Peyer's patch (tissue), 4 donors: ENCODE measurements at regions not wholly inside any gene's neighbourhood (a gene's known extent, or its start where the extent isn't known, plus 50 kb on each side); places are given as distances from the start of the nearest gene placed in this dataset.

Source experiments
- DNase-seq, 3 donors: peaks; one replicate each; pipeline ENCODE4 v3.0.0-alpha.2; 2017 to 2019
- H3K27ac ChIP-seq, 4 donors: fragments of 200-600 bp; sonication (generic); one replicate each; pipeline ENCODE4 v1.5.1; 2016 to 2019
- H3K27me3 ChIP-seq, 2 donors: fragments of 200-600 bp; sonication (generic); one replicate each; pipeline ENCODE4 v1.5.1; 2019
- H3K36me3 ChIP-seq, 3 donors: fragments of 200-600 bp; sonication (generic); one replicate each; pipeline ENCODE4 v1.5.1; 2016 to 2019
- H3K4me1 ChIP-seq, 4 donors: fragments of 200-600 bp; sonication (generic); one replicate each; pipeline ENCODE4 v1.5.1; 2016 to 2019
- H3K4me3 ChIP-seq, 4 donors: fragments of 200-600 bp; sonication (generic); 1 replicate in 3 of 4; 2 replicates in 1 of 4; pipeline ENCODE4 v1.5.1; 2016 to 2019; ENCODE audit warnings: mild to moderate bottlenecking in 1 of 4
- H3K9me3 ChIP-seq, 4 donors: fragments of 200-600 bp; sonication (generic); one replicate each; pipeline ENCODE4 v1.5.1; 2016 to 2019; ENCODE audit warnings: mild to moderate bottlenecking in 1 of 4
- POLR2A ChIP-seq, 2 donors: fragments of 450-650 bp; IDR thresholded peaks; one replicate each; pipeline ENCODE4 v1.5.1; 2017; ENCODE audit warnings: antibody characterized with exemption in 2 of 2, mild to moderate bottlenecking in 2 of 2, moderate library complexity in 2 of 2
- TF ChIP-seq, protein P1 (sequence below), 6 experiments: fragments of 450-650 bp in 4 of 6; fragments of 200-600 bp in 2 of 6; sonication (generic) in 1 of 6; IDR thresholded peaks; one replicate each; pipeline ENCODE4 v1.5.1; 2017 to 2019; ENCODE audit warnings: antibody characterized with exemption in 6 of 6, mild to moderate bottlenecking in 3 of 6, moderate library complexity in 1 of 6

GRCh38 chr1:13990939-13991338 is 291.0 kb downstream of the PRDM2 start:
- no peak for TF ChIP-seq POLR2A (IDR thresholded peaks at IDR 0.05)
- TF ChIP-seq, protein P1, sequence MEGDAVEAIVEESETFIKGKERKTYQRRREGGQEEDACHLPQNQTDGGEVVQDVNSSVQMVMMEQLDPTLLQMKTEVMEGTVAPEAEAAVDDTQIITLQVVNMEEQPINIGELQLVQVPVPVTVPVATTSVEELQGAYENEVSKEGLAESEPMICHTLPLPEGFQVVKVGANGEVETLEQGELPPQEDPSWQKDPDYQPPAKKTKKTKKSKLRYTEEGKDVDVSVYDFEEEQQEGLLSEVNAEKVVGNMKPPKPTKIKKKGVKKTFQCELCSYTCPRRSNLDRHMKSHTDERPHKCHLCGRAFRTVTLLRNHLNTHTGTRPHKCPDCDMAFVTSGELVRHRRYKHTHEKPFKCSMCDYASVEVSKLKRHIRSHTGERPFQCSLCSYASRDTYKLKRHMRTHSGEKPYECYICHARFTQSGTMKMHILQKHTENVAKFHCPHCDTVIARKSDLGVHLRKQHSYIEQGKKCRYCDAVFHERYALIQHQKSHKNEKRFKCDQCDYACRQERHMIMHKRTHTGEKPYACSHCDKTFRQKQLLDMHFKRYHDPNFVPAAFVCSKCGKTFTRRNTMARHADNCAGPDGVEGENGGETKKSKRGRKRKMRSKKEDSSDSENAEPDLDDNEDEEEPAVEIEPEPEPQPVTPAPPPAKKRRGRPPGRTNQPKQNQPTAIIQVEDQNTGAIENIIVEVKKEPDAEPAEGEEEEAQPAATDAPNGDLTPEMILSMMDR (IDR thresholded peaks at IDR 0.05): no peak
- no peak for DNase-seq
- H3K36me3 ChIP-seq: no peaks in the 10 kb centered on the region

DNA sequence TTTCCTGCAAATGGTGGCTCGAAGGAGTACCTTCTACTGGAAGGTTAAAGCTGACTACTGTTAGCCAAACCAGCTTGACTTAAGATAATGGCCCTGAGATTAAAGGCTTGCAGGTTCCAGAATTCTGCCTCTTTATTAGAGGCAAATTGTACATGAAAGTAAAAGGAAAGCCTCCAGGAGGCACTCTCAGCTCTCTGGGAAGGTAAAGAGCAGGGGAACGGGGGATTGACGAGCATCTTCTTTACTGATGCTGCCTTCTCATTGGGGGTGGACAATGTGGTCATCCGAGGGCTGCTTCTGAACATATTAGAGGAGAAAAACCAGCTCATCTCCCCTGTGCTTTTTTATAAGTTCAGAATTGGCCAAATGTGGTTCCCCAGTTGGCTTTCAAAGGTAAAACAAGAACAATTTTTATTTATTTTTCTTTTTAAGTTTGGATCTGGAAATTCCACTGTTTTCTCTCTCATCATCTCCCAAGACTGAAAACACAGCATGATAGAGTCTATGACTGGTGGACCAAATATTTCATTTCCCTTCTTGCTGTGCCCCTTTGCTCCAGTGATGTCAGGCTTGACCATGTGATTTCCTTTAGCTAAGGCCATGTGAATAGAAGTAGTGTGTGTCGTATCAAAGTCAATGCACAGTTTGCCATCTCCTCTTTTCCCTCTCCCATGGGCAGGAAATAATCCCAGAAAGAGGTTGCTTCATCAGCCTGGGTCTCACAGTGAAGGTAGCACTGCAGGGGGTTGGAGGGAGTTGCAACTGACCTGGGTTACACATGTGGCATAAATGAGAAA is 292.7 kb downstream of the PRDM2 start:
- H3K9me3 ChIP-seq: no peaks in the 10 kb centered on the region
- no peaks in the 10 kb centered on the region for H3K27me3 ChIP-seq
- H3K27ac ChIP-seq: no peak overlapping the region
- TF ChIP-seq, protein P1 (IDR thresholded peaks at IDR 0.05): no peak
- H3K4me3 ChIP-seq: no peak overlapping the region
- no peaks in the 10 kb centered on the region for H3K4me1 ChIP-seq
- no peaks in the 10 kb centered on the region for H3K36me3 ChIP-seq
- DNase-seq: no peak

More at GRCh38 chr1:13990939-13991338, 291.0 kb downstream of the PRDM2 start:
- no peaks in the 10 kb centered on the region for H3K9me3 ChIP-seq
- no peaks in the 10 kb centered on the region for H3K4me1 ChIP-seq
- H3K27ac ChIP-seq: no peak overlapping the region
- H3K27me3 ChIP-seq: no peaks in the 10 kb centered on the region
- no peak overlapping the region for H3K4me3 ChIP-seq

DNA sequence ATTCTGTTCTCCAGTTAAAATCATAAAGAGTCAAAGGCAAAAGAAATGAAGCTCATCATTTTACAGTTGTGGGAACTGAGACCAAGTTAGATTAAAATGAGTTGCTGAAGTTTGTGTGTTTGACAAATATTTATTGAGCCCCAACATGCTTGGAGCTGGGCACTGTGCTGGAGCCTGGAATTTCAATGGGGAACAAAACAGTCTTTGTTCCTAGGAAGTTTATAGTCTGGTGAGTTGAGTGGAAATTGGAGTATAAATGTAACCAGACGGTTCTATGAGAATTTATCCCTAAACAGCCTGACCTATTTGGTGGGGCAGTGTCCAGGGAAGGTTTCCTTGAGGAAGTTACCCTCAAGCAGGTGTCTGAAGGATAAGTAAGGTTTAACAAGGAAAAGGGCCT is 294.4 kb downstream of the PRDM2 start:
- no peaks in the 10 kb centered on the region for H3K27me3 ChIP-seq
- H3K27ac ChIP-seq: no peak overlapping the region
- DNase-seq: no peak
- H3K4me1 ChIP-seq: no peaks in the 10 kb centered on the region
- TF ChIP-seq, protein P1 (IDR thresholded peaks at IDR 0.05): no peak
- TF ChIP-seq POLR2A (IDR thresholded peaks at IDR 0.05): no peak
- H3K9me3 ChIP-seq: no peaks in the 10 kb centered on the region
- no peak overlapping the region for H3K4me3 ChIP-seq
- H3K36me3 ChIP-seq: no peaks in the 10 kb centered on the region

DNA sequence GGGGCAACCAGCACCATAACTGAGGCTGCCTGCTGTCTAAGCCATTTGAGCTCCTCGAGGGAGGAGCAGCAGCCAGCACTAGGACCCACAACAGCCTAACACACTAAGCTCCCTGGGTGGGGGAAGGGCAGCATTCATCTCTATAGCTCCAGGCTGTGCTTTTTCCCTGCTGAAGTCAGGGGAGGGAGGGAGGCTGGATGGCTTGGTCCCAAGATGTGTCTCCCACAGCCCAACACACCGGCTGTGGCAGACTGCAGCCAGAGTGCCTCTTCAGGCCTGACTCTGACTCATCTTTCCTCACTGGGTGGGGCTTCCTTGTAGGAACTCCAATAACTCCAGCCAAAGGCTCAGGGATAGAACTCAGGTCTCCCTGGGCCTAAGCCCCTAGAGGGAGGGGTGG is 296.3 kb downstream of the PRDM2 start:
- no peak for DNase-seq
- Histone ChIP-seq H3K9me3 (no peaks in the 10 kb centered on the region), H3K4me3 (no peak overlapping the region), H3K27ac (no peak overlapping the region), H3K4me1 (no peaks in the 10 kb centered on the region), H3K36me3 (no peaks in the 10 kb centered on the region), H3K27me3 (no peaks in the 10 kb centered on the region)
- TF ChIP-seq POLR2A (IDR thresholded peaks at IDR 0.05): no peak
- TF ChIP-seq, protein P1 (IDR thresholded peaks at IDR 0.05): no peak

GRCh38 chr1:14003552-14003951 is 303.6 kb downstream of the PRDM2 start:
- TF ChIP-seq, protein P1 (IDR thresholded peaks at IDR 0.05): no peak
- no peak for TF ChIP-seq POLR2A (IDR thresholded peaks at IDR 0.05)
- Histone ChIP-seq H3K4me1 (no peaks in the 10 kb centered on the region), H3K4me3 (no peak overlapping the region), H3K9me3 (no peaks in the 10 kb centered on the region), H3K27ac (no peak overlapping the region), H3K36me3 (no peaks in the 10 kb centered on the region), H3K27me3 (no peaks in the 10 kb centered on the region)
- no peak for DNase-seq
